Astrocyte of the spinal cord (primary cell): ENCODE measurements at regions not wholly inside any gene's neighbourhood (a gene's known extent, or its start where the extent isn't known, plus 50 kb on each side); places are given as distances from the start of the nearest gene placed in this dataset.

Experiments used
- DNase-seq: peaks from one replicate; pipeline ENCODE4 v3.0.0; 2011; ENCODE audit warnings: low read depth, low spot score
- H3K4me3 ChIP-seq: 2 replicates; pipeline ENCODE4 v1.5.1; 2011; ENCODE audit warnings: low read depth, mild to moderate bottlenecking, low read length, moderate library complexity
- in situ Hi-C: cut with HindIII; loops from 2 replicates; pipeline ENCODE4 v1.10.0; 2017; ENCODE audit warnings: low sequenced_read_pairs
- TF ChIP-seq, protein P1 (sequence below): IDR thresholded peaks from 2 replicates; pipeline ENCODE4 v1.5.1; 2012; ENCODE audit warnings: low read depth, mild to moderate bottlenecking, low read length, inconsistent platforms

DNA sequence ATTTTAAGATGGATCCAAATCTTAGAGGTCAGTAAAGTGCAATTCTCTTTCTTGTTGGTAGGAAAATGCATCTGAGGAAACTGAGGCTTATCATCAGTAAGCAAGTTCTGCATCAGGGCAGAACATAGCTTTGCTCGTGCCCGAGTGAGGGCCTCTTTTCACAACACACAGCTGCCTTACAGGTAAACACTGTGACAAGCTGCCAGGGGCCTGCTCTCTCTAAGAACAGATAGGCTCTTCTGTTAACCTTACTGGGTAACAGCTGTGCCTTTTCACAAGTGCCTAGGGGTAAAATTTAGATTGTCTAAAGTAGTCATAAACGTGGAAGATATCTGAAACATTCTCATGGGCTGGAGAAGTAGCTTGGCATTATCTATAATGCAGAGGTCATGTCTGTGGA is 118.1 kb downstream of the C3orf38 start:
- in situ Hi-C loops = no loop called here
- TF ChIP-seq, protein P1, sequence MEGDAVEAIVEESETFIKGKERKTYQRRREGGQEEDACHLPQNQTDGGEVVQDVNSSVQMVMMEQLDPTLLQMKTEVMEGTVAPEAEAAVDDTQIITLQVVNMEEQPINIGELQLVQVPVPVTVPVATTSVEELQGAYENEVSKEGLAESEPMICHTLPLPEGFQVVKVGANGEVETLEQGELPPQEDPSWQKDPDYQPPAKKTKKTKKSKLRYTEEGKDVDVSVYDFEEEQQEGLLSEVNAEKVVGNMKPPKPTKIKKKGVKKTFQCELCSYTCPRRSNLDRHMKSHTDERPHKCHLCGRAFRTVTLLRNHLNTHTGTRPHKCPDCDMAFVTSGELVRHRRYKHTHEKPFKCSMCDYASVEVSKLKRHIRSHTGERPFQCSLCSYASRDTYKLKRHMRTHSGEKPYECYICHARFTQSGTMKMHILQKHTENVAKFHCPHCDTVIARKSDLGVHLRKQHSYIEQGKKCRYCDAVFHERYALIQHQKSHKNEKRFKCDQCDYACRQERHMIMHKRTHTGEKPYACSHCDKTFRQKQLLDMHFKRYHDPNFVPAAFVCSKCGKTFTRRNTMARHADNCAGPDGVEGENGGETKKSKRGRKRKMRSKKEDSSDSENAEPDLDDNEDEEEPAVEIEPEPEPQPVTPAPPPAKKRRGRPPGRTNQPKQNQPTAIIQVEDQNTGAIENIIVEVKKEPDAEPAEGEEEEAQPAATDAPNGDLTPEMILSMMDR = no peak
- DNase-seq = no peak
- H3K4me3 ChIP-seq = no peak overlapping the region

DNA sequence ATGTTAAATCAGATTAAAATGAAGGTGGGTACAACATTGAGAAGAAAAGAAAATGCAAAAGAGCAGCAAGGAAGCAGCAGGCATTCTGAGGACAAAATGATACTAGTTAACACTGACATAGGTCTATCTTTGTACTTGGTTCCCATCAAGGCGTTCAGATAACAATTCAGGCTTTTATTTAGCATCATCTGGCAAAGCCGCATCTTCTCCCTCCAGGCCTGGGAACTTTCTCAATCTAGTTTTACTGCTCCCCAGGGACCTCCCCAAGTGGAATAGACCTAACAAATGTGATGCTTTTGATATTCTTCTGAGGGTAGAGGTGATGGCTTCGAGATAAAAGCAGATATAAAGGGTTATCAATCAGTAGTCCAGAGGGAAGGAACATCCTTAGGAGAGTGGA is 130.6 kb downstream of the C3orf38 start:
- in situ Hi-C loops = no loop called here
- no peak for DNase-seq
- TF ChIP-seq, protein P1 = no peak
- no peak overlapping the region for H3K4me3 ChIP-seq

DNA sequence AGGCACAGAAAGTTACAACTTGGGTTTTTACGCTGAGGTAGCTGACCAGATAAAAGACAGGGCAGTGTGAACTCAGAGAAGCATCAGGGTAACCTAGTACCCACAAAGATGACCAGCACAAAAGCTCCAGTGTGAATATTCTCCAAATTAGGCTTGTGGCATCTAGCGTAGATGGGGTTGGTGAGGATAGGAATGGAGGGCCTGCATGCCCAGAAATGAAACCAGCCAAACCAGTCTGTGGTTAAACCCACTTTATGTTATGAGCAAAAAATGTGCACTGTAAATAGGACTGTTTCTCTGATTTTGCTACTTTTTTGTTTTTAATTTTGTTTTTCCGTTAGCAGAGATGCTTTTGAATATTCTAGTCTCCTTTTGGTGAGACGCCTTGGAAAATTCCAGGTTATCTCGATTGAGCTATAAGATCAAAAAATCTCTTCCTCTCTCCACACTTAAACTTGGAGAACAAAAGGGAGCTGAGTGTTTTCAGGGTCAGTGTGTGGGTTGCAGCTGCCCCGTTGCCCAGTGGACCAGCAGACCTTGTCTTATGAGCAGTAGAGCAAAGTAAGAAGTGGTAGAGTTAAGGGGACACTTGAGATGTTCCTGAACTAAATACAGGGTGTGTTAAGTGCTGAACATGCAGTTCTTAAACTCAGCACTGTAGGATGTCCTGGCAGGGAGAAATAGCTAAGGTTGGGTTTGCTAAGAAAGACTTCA is 132.9 kb downstream of the C3orf38 start:
- DNase-seq = no peak
- H3K4me3 ChIP-seq = no peak overlapping the region
- in situ Hi-C loops = no loop called here
- TF ChIP-seq, protein P1 = no peak

DNA sequence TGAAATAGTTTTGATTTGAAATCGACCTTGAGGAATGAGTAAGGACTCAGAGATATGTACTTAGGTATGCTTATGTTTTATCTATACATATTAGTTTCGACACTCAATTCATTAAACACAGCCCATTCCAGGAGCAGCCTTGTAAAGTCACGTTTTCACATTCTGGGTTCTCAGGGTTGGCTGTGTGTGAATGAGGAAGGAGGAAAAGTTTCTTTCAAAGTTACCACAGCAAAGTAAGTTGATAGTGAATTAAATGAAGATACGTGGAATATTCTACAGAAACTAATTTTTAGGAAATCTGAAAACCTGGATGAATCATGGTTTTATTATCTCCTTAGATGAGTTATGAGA is 133.5 kb downstream of the C3orf38 start:
- no peak overlapping the region for H3K4me3 ChIP-seq
- TF ChIP-seq, protein P1 = no peak
- no peak for DNase-seq
- in situ Hi-C loops = no loop called here

DNA sequence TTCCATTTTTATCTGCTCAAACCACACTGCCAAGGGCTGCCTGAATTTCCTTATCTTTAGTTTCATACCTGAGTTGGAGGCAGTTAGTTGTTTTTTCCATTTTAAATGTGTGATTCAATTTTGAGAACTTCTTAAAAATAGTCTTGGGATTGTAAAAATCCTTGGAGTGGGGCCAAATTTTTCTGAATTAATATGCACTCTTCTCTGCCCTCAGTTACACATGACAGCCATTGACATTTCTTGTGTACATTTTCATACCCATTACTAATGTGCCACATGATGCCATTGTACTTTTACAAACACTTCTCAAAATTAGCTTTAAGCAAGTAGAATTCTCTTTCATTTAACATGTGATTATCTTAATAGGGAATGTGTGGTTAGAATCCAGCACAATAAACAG is 141.7 kb downstream of the C3orf38 start:
- no peak overlapping the region for H3K4me3 ChIP-seq
- DNase-seq = no peak
- TF ChIP-seq, protein P1 = no peak
- in situ Hi-C loops = no loop called here

DNA sequence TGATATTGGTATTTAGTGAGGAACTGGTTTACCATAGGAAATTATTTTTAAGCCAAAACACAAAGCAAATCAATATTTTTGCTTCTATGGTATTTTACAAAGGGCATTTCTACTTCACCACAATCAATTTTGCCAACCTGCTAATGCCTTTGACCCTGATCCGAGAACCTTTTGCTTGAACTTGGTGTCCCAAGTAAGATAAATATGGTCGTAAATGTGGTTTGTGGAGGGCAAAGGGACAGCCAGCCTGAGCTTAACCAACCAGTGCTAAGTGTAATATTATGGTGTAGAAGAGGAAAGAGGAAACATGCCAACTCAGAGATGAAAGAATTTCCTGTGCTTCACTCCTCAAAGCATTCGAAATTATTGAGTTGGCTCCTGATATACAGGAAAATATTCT is 148.4 kb downstream of the C3orf38 start:
- in situ Hi-C loops = no loop called here
- peak; percentile 7 for DNase-seq
- TF ChIP-seq, protein P1 = no peak

More for the DNA sequence above, 148.4 kb downstream of the C3orf38 start:
- H3K4me3 ChIP-seq = no peak overlapping the region
